ENCODE measurements at regions not wholly inside any gene's neighbourhood (a gene's known extent, or its start where the extent isn't known, plus 50 kb on each side); places are given as distances from the start of the nearest gene placed in this dataset.

GRCh38 chr2:221350616-221351015 lies 221.5 kb downstream of the EPHA4 start:
- Histone ChIP-seq H4K20me1 (ENCODE audit: insufficient read depth, low read length) (no peaks in the 10 kb centered on the region), H2AFZ (ENCODE audit: low read length) (no peak overlapping the region), H3K27me3 (ENCODE audit: control insufficient read depth in 1 of 2, insufficient read depth in 2 of 2, low read length in 2 of 2) (no peaks in the 10 kb centered on the region), H3K79me2 (ENCODE audit: insufficient read depth, low read length) (no peaks in the 10 kb centered on the region), H3K4me1 (ENCODE audit: insufficient read depth, low read length) (no peaks in the 10 kb centered on the region), H3K36me3 (replicated peaks in 1 of 2; ENCODE audit: control insufficient read depth in 1 of 2, insufficient read depth in 2 of 2, low read length in 2 of 2) (no peaks in the 10 kb centered on the region), H3K4me2 (ENCODE audit: low read depth, low read length) (no peak overlapping the region), H3K27ac (ENCODE audit: extremely low read length, insufficient read depth, low read length) (no peak overlapping the region), H3K9ac (ENCODE audit: insufficient read depth, low read depth, low read length) (no peak overlapping the region), H3K4me3 (replicated peaks in 1 of 3; ENCODE audit: insufficient read depth in 1 of 3, low read depth in 2 of 3, low read length in 3 of 3) (no peak overlapping the region), H3K9me3 (ENCODE audit: low read length) (no peaks in the 10 kb centered on the region)
- POLR2A ChIA-PET, result no interaction called here
- ATAC-seq (no peak), DNase-seq (ENCODE audit: low spot score) (no peak), FAIRE-seq (no peak)
- in situ Hi-C loops (cut with HindIII; ENCODE audit: extremely low pct_ligation_motif_present, low pct_unique_long_range_greater_than_20kb) (no loop called here), intact Hi-C loops (cut with micrococcal nuclease; ENCODE audit: unreplicated experiment) (no loop called here)
- CTCF ChIA-PET (ENCODE audit: low intra/inter-chr PET ratio, low total read pairs), result no interaction called here
- 5% methylated on average over 1 of the region's 1 CpG for WGBS (ENCODE audit: low lambda C conversion rate)
- no TSS peak for BruUV-seq (replicated peaks)
- no peak for TF ChIP-seq ZC3H13 (CRISPR knock-in tag; IDR thresholded peaks at IDR 0.05)
- no peak for TF ChIP-seq THRA (CRISPR knock-in tag; IDR thresholded peaks at IDR 0.05; ENCODE audit: borderline replicate concordance)
- no peak for TF ChIP-seq GABPB1 (CRISPR knock-in tag; IDR thresholded peaks at IDR 0.05)
- TF ChIP-seq ZNF101 (CRISPR knock-in tag; IDR thresholded peaks at IDR 0.05; ENCODE audit: borderline replicate concordance, low read depth), result no peak
- no peak for TF ChIP-seq EHMT2 (IDR thresholded peaks at IDR 0.05; ENCODE audit: borderline replicate concordance, low read depth, low read length)
- TF ChIP-seq ZNF354B (CRISPR knock-in tag; IDR thresholded peaks at IDR 0.05), result no peak
- TF ChIP-seq HMGA1 (CRISPR knock-in tag; conservative IDR thresholded peaks at IDR 0.05), result no peak
- TF ChIP-seq NFKBIZ (CRISPR knock-in tag; IDR thresholded peaks at IDR 0.05), result no peak
- TF ChIP-seq ZNF160 (CRISPR knock-in tag; IDR thresholded peaks at IDR 0.05), result no peak
- no peak for TF ChIP-seq TBL1XR1 (IDR thresholded peaks at IDR 0.05; ENCODE audit: borderline replicate concordance, low read length, partially characterized antibody)
- no peak for TF ChIP-seq SNAPC5 (CRISPR knock-in tag; IDR thresholded peaks at IDR 0.05; ENCODE audit: borderline replicate concordance)
- no peak for TF ChIP-seq ZNF383 (CRISPR knock-in tag; IDR thresholded peaks at IDR 0.05; ENCODE audit: borderline replicate concordance)
- no peak for TF ChIP-seq ZHX2 (IDR thresholded peaks at IDR 0.05; ENCODE audit: low read depth)
- no peak for TF ChIP-seq ZHX2 (CRISPR knock-in tag; IDR thresholded peaks at IDR 0.05; ENCODE audit: borderline replicate concordance)
- TF ChIP-seq ZNF737 (CRISPR knock-in tag; IDR thresholded peaks at IDR 0.05; ENCODE audit: borderline replicate concordance), result no peak
- TF ChIP-seq ZSCAN25 (CRISPR knock-in tag; IDR thresholded peaks at IDR 0.05), result no peak
- no peak for TF ChIP-seq AGO1 (IDR thresholded peaks at IDR 0.05; ENCODE audit: low read depth, low read length, poor library complexity, severe bottlenecking)
- TF ChIP-seq PLSCR1 (CRISPR knock-in tag; IDR thresholded peaks at IDR 0.05; ENCODE audit: borderline replicate concordance), result no peak
- TF ChIP-seq PHF21A (CRISPR knock-in tag; IDR thresholded peaks at IDR 0.05), result no peak
